ENCODE measurements at regions not wholly inside any gene's neighbourhood (a gene's known extent, or its start where the extent isn't known, plus 50 kb on each side); places are given as distances from the start of the nearest gene placed in this dataset.
"Not testable (repeated sequence)": the region's sequence is repeated elsewhere in the genome, so short reads cannot be mapped to it uniquely, and the experiment has no call there.

DNA sequence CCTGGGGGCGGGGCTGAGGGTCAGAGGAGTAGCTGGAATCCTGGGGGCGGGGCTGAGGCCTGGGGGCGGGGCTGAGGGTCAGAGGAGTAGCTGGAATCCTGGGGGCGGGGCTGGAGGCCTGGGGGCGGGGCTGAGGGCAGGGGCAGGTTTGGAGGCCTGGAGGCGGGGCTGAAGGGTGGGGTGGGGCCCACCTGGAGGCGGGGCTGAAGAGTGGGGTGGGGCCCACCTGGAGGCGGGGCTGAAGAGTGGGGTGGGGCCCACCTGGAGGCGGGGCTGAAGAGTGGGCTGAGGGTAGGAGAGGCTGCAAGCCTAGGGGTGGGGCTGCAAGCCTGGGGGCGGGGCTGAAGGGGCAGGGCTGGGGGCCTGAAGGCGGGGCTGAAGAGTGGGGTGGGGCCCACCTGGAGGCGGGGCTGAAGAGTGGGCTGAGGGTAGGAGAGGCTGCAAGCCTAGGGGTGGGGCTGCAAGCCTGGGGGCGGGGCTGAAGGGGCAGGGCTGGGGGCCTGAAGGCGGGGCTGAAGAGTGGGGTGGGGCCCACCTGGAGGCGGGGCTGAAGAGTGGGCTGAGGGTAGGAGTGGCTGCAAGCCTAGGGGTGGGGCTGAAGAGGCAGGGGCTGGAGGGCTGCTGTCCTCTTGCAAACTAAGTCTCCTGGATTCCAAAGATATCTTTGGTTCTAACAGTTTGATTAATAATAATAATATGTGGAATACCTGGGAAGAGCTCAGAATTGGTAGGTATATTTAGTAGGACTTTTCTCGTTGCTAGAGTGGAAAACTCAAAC lies 1329.7 kb downstream of the BRD1 start:
- DNase-seq: not testable (repeated sequence)

DNA sequence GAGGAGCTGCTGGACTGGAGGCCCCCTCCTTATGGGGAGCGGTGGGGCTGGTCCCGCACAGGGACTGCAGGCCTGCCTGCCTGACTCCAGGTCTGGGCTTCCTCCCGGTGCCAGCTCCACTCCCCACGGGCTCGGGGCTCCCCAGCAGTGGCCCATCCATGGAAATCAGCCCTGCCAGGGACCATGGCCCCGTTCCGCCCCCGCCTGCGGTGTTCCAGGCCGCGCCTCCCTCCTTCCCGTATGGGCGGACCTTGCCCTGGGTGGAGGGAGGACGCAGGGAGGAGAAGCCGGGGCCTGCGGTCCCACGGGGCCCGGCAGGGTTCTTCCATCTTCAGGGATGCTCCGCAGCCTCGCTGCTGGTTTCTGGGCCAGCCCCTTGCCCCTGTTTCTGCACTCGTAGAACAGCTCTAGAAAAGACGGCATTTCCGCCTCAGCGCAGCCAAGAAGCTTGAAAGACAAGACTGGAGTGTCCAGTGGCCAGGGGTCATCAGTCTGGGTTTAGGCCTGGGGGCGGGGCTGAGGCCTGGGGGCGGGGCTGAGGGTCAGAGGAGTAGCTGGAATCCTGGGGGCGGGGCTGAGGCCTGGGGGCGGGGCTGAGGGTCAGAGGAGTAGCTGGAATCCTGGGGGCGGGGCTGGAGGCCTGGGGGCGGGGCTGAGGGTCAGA lies 1330.6 kb downstream of the BRD1 start:
- DNase-seq: no peak

DNA sequence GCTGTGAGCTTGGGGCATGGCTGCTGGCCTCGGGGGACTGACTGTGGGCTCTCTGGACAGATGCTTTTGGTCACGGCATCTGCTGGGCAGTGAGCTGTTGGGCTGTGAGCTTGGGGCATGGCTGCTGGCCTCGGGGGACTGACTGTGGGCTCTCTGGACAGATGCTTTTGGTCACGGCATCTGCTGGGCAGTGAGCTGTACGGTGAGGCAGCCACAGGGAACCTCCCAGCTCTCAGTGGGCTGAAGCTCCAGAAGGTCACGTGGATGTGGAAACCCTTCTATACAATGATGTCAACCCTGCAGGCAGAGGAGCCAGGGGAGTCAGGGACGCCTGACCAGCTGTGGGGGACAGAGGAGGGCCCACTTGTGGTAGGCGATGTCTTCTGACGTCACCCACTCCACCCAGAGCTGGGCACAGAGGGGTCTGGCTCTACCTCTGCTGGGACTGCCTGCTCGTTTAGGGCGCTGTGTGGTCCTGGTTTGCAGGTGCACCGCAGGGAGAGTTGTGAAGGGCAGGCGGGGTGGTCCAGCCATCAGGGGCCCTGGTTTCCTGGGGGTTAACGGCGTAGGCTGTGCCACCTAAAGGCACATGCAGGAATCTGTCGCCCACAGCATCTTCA lies 1331.3 kb downstream of the BRD1 start:
- no peak for DNase-seq

DNA sequence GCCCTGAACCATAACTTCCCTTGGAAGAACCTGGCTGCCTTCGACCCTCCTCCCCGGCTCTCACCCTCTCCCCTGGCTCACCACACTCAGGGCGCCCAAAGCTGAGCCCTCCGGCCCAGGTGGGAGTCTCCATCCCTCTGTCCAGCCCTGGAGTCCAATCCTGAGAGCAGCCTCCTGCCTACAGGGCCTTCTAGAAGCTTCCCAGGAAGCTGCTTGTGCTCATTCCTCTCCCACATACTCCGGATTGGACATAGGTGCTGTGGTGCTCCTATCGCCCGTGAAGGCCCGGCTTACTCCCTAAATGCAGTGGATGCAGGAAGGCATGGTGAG lies 1332.0 kb downstream of the BRD1 start:
- no peak for DNase-seq

DNA sequence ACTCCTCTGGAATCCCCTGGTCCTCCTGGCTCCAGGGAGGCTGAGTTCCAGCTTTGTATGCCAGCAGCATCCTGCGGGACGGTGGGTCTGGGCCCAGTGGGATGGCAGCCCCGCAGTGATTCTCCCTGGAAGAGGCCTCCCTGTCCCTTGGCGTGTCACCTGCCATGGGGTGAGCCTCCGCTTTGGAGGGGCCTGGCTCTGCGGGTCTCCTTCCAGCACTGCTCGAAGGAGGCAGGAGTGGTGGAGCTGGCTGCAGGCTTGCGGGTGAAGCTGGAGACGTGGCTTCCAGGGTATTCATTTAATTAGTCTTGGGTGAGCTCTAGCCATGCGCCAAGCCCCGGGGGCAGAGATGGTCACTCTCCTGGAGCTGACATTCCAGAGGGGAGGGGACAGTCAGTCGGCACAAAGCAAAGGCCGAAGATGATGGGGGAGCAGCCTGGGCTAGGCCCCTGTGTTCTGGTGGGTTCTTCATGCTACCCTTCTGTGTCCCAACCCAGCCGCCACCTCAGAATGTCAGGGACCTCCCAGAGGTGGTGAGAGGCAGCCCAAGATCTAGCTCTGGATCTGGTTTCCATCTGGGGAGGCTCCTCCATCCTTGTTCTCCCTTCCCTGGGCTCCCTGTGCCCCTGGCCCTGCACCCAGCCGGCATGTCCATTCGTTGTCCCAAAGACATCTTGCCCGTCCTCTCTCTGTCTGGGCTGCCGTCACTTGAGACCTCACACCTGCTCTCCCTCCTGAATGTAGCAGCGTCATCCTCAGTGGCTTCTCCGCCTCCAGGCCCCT lies 1332.5 kb downstream of the BRD1 start:
- no peak for DNase-seq

DNA sequence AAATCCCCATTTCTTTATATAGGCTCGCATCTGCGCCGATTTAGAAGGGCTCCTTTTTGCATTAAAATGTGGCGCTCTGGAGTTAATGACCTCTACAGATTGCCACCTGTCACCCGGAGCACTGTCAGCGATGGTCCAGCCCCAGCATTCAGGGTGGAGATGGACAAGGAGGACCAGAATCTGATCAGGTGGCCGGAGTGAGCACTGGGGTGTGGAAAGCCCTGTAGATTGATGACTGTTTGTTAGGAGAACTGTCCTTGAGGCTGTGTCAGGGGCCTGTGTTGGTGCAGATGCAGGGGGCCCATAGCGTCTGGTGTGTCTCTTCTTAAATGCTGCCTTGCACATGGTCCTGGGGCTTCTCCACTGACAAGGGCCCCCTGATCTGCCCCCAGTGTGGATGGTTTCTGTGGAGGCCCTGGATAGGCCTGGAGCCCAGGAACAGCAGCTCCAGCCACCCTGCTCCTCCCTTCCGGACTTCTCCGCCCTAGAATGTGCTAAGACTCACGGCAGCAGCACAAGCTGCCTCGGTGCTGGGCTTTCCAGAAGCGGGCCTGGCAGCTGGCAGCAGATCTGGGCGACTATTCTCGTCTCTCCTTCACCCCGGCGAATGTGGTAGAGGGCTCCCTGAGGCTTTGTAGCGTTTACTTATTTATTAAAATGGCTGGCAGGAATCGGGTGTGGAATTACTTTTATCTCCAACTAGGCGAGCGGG lies 1333.3 kb downstream of the BRD1 start:
- no peak for DNase-seq

DNA sequence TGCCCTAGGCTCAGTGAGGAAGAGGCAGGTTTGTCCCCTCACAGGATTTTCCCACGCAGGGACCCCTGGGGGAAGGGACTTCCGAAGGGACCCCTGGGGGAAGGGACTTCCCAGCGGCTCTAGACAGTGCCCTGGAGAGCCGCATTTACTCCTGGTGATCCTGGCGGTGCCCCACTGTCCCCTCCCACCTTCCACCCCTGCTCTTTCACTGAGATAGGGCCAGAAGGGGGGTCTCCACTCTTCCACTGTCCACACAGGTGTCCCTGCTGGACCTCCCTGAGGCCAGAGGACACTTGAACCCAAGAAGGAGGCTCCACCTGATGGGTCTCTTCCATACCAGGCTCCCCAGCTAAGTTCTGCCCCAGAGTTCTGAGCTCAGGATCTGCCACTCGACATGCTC lies 1333.9 kb downstream of the BRD1 start:
- DNase-seq: no peak

DNA sequence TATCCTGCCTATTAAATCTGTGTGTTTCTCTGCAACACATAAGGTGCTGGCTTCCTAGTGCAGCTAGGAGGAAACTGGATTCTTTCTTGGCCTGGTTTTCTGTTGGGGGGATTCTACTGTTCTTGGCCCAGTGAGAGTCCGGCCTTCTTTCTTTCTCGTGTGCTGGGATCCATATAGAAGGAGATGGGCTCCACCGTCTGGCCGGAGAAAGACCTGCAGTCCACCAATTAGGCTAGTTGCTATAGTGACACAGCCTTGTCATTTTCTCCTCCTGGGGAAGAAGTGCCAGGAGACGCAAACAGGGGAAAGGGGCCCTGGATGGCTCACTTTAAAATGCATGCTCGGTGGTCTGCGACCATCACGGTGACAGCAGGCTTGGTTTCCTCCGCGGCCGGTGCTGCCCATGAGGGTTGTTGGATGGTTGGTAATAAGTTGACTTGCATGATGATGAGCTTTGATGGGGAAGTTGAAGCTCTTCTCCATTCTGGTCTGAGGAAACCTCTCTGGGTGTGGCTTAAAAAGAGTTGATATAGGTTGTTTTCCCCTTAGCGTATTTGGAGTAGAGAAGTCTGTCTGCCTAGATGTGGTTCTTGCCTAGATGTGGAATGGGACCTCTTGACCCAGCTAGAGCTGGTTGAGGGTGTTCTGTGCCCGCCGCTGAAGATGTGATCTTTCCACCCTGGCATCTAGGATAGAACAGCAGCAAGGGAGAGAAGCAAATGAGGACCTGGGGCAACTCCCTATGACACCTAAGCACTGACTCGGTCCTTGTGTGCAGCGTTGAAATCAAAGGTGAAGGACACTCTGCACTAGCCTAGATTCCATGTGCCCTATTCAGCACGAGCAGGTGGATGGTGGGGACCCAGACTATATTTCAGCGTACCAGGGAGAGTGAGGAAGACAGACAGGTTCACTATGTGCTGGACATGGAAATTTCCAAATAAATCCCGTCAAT lies 1335.0 kb downstream of the BRD1 start:
- peak; percentile 60 for DNase-seq

DNA sequence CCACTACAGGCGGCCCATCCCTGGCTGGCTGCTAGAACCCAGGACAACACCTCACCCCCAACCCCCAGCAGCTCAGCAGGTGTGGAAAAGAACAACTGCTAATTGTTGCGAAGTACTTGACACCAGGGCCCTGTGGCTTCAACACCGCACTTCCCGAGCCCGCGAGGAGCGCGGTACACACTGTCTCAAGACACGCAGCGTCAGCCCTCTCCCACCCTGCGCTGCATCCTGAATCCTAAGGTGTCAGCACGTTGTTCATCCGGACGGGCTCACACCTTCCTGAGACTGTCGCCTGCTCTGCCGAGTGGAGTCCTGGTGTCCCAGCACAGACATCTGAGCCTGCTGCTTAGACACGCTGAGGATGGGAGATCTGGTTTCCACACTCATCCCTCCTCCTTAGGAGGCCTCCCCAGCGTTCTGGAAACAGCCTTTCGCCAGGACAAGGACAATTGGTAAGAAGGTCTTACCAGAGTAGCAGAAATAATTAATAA lies 1336.2 kb downstream of the BRD1 start:
- DNase-seq: no peak

DNA sequence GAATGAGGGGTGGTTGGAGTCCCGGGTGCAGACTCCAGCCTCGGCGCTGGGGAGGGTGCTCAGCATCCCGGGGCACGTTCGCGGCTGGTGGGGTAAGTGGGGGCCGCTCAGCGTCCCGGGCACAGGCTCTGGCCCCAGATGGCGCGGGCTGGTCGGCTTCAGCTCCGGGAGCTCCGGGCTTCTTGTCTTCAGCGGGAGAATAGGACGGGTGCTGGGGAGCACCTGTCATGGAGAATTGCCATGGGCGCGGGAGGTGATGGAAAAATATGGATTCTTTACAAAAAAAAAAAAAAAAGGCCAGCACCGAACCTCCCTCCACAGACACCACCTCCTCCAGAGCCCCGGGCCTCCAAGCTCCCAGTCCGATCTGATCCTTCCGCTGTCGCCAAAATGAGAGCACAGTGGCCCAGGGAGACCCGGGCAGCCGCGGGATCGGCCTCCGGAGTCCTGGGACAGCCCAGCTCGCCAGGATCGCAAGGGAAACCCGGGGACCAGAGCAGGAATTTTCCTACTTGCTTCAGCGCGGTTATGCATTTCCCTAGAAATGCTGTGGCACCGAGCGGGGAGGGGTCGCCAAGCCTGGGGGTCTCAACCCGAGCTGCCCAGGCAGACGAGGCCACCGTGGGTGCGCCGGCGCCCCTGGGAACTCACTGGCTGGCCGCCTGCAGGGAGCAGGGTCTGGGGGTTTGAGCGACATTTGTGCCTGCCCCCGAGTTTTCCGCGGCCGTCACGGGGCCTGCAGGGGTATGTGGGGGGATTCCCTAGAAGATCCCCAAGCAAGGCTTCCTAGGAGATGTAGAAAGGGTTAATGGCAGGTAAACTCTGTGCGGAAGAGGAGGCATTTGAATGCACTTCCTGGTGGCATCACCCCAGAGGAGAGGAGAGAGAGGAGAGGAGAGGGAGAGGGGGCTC lies 1336.9 kb downstream of the BRD1 start:
- no peak for DNase-seq

DNA sequence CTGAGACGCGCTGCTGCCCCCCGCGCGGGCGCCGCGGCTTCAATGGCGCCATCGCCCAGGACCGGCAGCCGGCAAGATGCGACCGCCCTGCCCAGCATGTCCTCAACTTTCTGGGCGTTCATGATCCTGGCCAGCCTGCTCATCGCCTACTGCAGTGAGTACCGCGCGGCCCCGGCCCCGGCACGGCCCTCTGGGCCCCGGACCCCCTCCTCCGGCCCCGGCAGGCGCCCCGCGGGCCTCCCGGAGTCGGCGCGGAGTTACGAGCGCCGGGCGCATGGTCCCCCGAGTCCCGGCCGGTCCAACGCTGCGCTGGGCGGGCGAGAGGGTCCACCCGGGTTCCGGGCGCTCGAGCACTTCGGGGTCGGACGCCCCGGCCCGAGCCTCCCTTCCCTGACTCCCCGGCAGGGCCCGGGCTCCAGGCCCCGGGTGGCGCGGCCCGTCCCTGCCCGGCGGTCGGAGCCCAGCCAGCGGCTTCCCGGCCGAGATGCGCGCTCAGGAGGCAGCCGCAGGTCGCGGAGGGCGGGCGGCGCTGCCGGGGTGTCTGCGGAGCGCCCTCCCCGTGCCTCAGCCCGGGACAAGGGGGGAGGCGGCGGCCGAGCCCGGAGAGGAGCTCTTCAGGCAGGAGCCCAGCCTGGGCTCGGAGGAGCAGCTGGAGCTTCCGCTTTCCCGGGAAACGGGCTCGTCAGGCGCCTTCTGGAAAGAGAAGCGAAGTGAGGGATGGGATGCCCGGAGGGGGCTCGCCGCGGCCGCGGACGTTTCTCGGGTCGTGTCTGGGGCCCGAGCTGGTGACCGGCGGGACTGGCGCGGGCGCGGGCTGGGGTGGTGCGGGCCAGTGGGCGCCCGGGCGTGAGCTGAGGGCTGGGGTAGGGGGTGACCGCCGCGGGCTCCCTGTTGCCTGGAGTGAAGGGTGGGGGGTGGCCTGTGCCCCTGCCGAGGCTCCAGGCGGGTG lies 1337.8 kb downstream of the BRD1 start:
- no peak for DNase-seq

DNA sequence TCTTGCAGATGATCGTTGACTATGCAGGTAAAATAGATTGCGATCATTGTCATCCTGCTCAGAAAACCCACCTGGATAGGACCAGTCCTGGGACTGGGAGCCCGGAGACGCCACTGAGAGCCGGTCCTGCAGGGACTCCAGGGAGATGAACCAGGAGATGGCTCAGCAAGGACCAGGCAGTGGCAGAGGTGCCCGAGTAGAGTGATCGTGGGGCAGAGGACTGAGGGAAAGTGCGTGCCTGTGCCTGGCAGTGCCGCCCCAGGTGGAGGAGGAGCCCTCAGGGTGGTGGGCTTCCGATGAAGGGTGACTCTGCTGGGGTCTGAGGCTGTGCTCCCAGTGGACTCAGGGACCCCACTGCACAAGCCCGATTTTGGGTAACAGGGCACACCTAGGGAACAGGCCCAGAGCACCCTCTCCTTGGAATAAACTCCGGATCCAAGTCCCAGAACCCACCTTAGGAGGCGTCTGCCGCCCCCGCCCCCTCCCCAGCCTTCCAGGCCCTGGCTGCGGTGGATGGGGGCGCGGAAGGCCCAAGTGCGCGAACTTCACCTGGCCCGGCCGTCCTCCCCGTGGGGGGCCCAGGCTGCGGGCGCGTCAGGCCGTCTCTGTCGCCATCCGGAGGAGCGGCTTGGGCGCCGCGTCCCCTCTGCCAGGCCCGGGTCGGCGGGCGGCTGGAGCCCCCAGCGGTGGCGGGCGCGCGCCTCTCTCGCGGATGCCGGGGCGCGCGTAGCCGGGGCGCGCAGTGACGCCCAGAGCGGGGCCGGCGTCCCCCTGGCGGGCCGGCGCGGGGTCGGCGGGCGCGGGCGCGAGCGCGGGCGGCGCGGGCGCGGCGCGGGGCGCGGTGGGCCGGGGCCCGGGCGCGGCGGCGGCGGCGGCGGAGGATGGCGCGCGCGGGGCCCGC lies 1338.8 kb downstream of the BRD1 start:
- DNase-seq: no peak

DNA sequence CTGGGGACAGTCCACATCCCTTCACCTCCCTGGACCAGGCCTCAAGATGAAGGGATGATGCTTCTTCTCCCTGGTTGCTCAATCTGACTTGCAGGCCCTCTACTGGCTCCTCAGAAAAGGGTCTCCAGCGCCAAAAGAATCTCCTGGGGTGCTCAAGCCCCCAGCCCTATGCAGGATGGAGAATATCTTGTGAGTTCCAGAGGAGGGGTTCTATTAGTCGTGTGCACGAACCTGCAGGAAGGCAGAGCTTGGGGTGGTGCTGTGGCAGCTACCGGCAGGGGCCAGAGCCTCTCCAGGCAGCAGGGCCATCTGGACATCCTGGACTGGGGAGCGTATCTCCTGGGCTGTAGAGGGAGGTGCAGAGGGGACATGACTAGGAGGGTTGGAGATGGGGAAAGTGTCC lies 1339.5 kb downstream of the BRD1 start:
- no peak for DNase-seq

DNA sequence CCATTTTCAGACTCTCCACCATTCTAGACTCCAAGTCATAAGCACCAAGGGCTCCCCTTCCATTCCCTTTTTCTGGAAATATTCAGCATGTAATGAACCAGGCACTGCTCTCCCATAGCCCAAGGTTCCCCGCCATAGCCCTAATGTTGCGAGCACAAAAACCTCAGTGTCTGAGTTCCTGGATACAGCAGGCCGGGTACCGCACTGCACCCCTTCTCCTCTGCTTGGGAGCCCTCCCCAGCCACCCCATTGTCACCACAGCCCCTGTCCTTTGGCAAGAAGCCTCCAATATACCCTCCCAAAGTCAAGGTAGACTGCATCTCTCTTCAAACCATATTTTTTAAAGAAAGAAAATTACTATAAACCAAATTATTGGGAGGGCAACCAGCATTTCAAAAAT lies 1341.1 kb downstream of the BRD1 start:
- DNase-seq: no peak

DNA sequence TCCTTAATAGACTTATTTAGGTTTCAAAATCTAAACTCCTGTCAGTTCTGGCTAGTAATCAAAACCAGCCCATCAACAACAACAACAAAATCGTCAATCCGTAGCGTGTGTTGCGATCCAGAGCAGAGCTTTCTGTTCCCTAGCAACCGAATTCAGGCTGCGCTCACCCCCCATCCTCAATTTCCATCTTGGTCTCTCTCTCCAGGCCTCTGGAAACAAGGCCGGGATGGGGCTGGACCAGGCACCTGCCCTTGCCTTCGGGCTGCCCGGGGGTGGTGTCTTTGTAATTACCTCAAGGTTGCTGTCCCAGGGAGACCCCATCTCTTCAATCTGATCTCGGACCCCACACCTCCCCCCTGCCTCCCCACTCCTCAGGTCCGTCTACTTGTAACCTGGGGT lies 1341.5 kb downstream of the BRD1 start:
- DNase-seq: no peak

DNA sequence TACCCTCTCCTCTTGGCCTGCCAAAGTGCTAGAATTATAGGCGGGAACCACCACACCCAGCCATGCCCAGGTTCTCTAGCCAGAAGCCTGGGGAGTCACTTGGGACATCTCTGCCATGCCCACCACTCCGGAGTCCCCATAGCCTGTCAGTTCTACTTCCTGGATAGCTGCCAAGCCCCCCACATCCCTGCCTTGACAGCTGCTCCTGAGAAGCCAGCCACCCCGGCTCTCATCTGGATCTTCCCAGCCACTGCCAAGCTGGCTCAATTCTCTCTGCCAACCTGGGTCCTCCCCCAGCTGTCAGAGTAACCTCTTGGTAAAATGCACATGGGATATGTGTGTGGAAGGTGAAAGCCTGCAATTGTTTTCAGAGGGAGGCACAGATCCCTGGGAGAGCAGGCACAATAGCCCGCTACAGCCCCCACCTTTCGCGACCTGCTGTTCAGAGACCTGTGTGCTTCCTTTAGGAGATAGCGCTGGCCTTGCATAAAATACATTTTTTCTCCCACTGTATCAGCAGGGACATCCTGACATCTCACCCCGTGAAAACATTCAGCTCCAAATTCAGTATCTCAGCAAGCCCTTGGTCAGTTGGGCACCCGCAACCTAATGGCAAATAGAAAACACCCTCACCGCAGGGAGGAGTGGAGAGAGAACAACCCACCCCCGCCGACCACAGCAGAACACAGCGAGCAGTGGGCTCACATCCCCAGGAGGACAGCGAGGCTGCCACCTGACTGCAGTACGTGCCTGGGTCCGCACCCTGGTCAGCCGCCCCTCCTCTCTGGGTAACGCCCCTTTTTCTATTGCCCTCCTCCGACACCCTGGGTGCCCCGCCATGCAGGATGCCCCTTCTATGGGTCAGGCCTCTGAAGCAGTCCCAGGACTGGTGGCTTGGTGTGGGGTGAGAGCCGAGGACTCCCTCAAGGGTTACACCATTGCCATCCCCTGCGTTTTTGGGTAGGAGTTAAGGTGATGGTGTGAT lies 1342.2 kb downstream of the BRD1 start:
- no peak for DNase-seq
